ENCODE measurements at regions not wholly inside any gene's neighbourhood (a gene's known extent, or its start where the extent isn't known, plus 50 kb on each side); places are given as distances from the start of the nearest gene placed in this dataset.

GRCh38 chr1:58159434-58159830 lies 387.1 kb downstream of the OMA1 start:
- TF ChIP-seq POLR2AphosphoS5 (IDR thresholded peaks at IDR 0.05; ENCODE audit: insufficient read depth in 1 of 2, low read depth in 1 of 2) (no peak), CTCF (IDR thresholded peaks at IDR 0.05) (no peak)

All from vagina (tissue), 2 donors.